ENCODE measurements at regions not wholly inside any gene's neighbourhood (a gene's known extent, or its start where the extent isn't known, plus 50 kb on each side); places are given as distances from the start of the nearest gene placed in this dataset.
A peak's percentile ranks its signal among the peaks of the same experiment; 100 is the strongest.

DNA sequence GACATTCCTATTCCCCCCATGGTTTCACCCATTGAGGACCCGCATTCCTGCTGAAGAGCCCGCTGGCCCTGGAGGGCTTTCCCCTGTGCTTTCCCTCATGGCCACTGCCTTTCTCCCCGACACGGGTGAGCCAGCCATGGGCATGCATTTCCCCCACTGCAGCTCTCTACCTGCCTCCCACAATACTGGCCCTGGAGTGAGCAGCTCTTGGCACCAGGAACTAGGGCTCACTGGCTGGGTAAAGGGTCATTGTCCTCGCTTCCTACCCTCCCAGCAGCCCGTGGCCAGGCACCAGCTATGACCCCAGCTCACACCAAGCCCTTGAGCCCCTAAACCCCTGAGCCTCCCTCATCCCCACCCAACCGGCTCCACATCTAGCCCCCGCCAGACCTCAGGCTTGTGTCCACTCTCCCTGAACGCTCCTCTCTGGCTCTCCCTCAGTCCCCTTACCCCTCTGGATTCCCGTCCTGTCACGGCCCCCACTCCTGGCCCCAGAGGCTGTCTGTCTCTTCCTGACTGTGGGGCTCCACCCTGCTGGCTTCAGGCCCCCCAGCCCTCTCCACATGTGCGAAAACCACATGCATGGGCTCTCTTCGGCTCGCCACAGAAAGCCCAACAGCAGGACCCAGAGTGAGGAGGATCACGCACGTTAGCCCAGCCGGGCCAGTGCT, 199.8 kb downstream of the ZFP36L2 start:
- FAIRE-seq (no peak), DNase-seq (ENCODE audit: insufficient read length, low spot score) (no peak)
- TF ChIP-seq POLR2A (IDR thresholded peaks at IDR 0.05; ENCODE audit: low read depth, low read length), result no peak

DNA sequence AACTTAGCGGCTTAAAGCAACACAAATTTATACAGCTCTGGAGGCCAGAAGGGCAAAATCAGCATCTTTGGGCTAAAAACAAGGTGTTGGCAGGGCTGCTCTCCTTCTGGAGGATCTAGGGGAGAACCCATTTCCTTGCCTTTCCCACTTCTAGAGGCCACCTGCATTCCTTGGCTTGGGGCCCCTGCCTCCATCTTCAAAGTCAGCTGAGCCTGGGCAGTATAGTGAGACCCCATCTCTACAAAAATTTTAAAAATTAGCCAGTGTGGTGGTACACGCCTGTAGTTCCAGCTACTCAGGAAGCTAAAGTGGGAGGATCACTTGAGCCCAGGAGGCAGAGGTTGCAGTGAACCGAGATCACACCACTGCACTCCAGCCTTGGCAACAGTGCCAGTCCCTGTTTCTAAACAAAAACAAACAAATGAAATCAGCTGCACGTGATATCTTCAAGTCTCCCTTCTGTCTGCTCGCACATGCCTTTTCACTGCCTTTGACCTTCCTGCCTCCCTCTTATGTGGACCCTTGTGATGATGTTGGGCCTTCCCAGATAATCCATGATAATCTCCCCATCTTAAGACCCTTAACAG, 200.6 kb downstream of the ZFP36L2 start:
- DNase-seq (ENCODE audit: insufficient read length, low spot score) (no peak), FAIRE-seq (no peak)
- TF ChIP-seq POLR2A (IDR thresholded peaks at IDR 0.05; ENCODE audit: low read depth, low read length), result no peak

DNA sequence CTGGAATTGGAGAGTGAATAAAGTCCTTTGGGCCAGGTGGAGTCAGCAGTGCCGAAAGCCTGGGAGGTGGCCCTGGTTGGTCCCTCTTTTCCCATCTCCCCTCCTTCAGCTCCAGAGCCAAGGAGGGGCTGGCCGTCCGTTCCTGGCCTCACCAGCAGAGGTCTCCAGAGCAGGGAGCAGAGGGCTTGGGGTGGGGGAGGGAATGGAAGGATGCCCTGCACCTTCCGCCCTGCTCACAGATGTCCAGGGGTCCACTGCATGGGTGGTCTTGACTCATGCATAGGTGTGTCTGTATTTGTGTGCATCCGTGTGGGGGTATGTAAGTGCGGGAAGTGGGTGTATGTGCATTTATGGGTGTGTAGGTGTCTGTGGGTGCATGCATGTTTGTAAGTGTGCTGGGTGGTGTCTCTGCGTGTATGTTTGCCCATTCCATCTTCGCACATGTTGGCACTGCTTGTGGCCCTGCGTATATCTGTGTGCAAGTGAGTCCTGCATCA, 201.8 kb downstream of the ZFP36L2 start:
- FAIRE-seq (no peak), DNase-seq (ENCODE audit: insufficient read length, low spot score) (peak; percentile 66)
- no peak for TF ChIP-seq POLR2A (IDR thresholded peaks at IDR 0.05; ENCODE audit: low read depth, low read length)

DNA sequence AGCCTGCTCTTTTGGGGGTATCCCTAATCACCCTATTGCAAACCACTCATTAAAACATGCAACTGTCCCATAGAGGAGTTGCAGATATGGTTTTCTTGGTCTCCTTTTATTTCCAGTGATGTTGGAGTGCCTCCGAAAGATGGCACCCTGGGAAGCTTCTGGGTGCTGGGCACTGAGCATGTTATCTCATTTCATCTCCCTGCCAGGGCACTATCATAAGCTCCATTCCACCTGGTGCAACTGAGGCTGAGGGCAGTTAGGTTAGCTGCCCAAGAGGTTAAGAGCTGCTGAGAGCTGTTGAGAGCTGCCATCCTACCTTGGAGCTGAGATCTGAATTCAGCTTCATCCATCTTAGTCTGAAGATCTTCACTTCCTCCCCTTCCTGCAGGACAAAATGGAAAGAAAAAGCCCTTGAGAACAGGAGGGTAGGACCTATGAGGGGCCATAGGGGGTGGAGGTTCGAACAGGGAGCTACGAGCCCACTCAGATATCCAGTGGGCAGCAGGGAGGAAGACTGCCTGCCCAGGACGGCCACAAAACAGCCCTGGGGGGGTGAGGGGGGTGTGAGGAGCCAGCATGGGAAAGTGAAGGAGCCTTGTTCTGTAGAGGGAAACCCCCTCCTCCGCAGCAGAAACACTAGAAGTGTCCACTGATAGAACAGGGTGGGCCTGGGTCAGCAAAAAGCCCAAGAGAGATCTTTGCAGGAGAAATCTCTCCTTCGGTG, 202.5 kb downstream of the ZFP36L2 start:
- DNase-seq (ENCODE audit: insufficient read length, low spot score), result no peak
- FAIRE-seq, result no peak
- no peak for TF ChIP-seq POLR2A (IDR thresholded peaks at IDR 0.05; ENCODE audit: low read depth, low read length)

DNA sequence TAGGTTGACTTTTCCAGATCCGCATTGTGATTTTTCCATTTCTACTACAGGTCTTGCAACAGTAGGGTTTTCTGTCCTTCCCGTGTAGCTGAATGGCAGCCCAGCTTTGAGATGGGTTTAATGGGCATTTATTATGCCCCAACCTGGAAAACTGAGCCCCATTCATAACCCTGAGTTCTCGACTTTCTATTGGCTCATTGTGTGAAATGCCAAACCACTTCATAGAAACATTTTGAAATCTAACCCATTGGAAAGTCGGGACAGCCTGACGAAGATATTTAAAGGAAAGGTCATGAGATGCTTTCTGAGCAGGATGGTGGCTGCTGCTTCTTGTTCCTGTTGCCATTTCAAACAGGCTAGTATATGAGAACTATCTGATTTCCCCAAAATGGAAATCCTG, 203.5 kb downstream of the ZFP36L2 start:
- no peak for FAIRE-seq
- DNase-seq (ENCODE audit: insufficient read length, low spot score), result no peak
- TF ChIP-seq POLR2A (IDR thresholded peaks at IDR 0.05; ENCODE audit: low read depth, low read length), result no peak

DNA sequence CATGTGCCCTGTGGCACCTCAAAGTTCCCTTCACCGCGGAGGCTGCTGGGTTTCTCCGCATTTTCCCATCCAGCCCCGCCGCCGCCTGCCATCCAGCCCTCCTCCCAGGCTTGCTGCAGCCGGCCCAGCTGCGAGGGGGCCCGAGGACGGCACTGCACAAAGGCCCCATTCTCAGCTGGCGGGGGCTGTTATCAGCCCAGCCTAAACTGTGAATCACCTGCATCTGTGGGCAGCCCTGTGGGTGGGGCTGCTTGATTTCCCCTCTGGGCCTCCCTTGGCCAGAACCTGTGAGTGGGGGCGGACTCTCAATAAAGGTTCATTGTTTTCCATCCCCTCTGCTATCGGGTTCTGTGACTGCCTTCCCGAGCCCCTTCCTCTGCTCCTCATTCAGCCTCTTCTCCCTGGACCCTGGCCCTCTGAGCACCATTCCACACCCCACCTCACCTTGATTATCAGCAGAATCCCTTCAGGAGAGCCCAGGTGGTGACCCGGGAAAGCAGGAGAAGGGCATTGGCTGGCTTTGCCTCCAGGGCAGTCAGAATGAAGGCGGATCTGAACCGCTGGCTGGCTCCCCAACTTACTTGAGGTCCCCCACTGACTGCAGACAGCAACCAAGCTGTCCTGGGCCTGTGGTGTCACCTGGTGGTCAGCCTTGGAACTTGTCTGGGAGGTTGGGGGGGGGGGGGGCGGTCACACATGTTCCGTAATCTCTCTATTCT, 204.5 kb downstream of the ZFP36L2 start:
- no peak for TF ChIP-seq POLR2A (IDR thresholded peaks at IDR 0.05; ENCODE audit: low read depth, low read length)

DNA sequence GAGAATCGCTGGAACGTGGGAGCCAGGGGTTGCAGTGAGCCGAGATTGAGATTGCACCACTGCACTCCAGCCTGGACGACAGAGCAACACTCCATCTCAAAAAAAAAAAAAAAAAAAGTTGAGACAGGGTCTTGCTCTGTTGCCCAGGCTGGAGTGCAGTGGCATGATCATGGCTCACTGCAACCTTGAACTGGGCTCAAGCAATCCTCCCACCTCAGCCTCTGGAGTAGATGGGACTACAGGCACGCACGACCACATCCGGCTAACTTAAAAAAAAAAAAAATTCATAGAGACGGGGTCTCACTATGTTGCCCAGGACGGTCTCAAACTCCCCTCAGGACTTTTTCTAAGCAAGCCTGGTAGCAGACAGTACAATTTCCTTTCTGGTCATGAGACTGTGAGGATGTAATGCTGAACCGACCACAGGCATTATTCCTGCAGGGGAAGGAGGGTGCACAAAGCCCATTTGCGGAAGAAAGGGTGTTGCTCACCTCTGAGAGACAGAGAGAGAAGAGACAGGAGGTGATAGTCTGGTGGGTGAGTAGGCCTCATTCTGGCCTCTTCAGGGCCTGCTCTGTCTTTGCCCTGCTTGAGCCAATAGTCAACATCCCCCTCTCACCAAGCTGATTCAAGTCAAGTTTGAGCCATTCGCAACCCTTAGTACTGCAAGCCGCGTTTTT, 205.3 kb downstream of the ZFP36L2 start:
- FAIRE-seq (no peak), DNase-seq (ENCODE audit: insufficient read length, low spot score) (no peak)
- no peak for TF ChIP-seq POLR2A (IDR thresholded peaks at IDR 0.05; ENCODE audit: low read depth, low read length)

More for the DNA sequence above, 204.5 kb downstream of the ZFP36L2 start:
- FAIRE-seq (no peak), DNase-seq (ENCODE audit: insufficient read length, low spot score) (no peak)

DNA sequence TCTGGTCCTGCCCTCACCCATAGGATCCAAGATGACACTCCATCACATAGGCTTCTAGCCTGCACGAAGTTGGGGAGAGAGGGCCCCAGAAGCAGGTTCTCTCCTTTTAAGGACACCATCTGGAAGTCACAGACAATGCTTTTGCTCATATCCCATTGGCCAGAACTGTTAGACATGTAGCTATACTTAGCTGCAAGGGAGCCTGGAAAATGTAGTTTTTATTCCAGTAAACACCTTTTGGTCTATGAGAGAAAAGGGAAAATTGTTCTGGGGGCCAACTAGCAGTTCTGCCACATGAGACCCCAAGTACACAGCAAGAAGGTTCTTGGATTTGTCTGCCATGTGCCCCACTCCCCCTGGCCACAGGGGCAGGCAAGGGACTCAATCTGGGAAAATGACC, 206.1 kb downstream of the ZFP36L2 start:
- TF ChIP-seq POLR2A (IDR thresholded peaks at IDR 0.05; ENCODE audit: low read depth, low read length), result no peak
- DNase-seq (ENCODE audit: insufficient read length, low spot score), result no peak
- no peak for FAIRE-seq

DNA sequence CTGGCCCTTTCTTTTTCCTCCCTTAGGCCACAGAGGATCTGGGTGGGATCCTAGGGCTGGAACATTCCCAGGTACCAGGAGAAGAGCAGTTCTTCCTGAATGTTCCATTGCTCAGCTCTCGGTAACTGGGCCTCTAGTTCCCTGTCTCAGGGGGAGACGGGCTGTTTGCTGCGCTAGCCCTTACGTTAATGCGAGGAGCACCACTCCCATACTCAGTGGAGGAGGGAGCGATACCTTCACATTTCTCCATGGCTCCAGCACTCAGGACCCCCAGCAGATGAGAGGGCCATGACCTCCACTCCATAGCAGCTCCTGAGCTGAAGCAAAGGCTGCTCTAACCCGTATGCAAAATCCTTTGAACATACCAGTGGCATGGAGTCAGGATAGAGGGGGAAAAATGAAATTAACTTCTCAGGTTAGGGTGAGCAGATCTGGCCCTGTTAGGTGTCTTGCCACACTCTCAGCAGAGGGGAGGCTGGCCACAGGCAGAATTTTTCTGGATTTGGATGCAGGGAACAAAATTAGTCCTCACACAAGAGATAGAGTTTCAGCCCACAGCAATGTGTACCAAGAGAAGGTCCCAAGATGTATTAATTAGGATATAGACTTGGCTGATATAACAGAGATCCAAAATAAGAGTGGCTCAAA, 206.7 kb downstream of the ZFP36L2 start:
- no peak for TF ChIP-seq POLR2A (IDR thresholded peaks at IDR 0.05; ENCODE audit: low read depth, low read length)
- no peak for DNase-seq (ENCODE audit: insufficient read length, low spot score)
- no peak for FAIRE-seq

DNA sequence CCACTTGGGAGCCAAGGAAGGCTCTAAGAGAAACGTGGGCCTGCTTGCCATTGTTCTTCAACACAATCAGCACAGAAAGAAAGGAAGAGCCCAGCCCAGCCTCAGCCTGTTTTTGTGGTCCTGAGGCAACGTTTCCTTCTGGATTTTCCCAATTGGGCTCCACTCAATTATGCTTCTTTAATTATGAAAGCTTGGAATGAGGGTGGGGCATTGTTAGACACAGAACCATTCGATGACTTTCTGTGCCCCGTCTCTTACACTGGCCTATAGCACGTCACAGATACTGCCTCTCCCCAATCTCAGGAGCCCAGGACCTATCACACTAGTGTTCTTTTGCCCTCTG, 207.4 kb downstream of the ZFP36L2 start:
- no peak for DNase-seq (ENCODE audit: insufficient read length, low spot score)
- no peak for TF ChIP-seq POLR2A (IDR thresholded peaks at IDR 0.05; ENCODE audit: low read depth, low read length)
- FAIRE-seq, result no peak

DNA sequence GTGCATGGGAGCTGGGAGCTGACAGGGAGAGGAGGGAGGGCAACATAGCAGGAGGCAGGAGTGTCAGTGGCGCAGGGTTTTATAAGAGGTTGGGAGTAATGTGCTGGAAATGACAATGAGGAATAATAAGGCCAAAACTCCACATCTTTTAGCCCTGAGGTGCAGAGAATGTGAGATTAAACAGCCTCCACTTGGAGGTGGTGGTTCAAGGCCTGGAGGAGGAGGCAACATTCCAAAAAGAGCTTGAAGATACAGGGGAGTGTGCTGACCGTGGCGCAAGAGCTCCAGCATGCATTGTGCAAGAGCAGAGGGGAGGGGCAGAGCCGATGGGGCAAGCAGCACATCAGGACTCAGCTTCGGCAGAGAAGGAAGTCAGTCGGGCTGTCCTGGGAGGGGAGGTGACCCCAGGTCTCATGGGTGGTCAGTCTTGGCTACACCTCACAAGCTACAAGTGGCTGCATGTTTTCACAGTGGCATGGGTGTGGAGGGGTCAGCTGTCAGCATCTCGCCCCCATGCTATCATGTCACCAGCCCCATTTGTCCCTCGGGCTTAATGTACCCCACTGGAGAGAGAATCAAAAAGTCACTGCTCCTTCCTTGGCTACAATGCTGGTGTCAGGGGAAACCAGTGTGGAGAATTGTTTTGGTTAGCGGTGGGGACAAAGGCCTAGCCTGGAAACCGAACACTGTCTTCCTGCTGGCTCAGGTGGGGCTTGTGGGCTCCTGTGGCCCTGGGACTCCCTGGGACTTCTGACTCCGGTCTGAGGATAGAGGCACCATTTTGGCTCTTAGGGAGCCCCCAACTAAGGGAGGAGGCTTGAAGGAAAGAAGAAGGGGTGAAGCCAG, 208.0 kb downstream of the ZFP36L2 start:
- DNase-seq (ENCODE audit: insufficient read length, low spot score) (no peak), FAIRE-seq (no peak)
- no peak for TF ChIP-seq POLR2A (IDR thresholded peaks at IDR 0.05; ENCODE audit: low read depth, low read length)

DNA sequence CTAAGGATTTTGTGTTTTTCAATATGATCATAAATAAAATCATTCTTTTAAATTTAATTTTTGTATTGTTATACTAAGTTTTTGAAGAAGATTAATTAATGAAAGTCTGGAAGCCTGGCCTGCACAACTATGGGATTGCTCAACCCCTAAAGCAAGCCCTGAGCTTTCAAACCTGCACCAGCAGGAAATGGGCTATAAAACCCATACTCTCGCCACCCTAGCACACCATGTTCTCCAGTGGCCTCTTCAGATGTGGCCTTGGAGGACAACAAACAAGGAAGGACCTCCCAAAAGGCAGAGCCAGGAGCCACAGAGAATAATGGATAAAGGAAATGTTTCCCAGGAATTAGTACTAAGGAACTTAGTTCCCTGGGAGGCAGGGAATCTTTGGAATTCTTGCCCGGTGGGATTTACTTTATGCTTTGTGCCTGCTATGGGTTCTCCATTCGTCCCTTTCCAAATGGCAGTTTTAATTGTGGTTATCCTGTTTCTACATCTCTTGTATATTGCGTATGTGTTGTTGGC, 212.5 kb downstream of the ZFP36L2 start:
- TF ChIP-seq POLR2A (IDR thresholded peaks at IDR 0.05; ENCODE audit: low read depth, low read length), result no peak
- FAIRE-seq (no peak), DNase-seq (ENCODE audit: insufficient read length, low spot score) (no peak)

Data from H54 (cell line).